ENCODE measurements at regions not wholly inside any gene's neighbourhood (a gene's known extent, or its start where the extent isn't known, plus 50 kb on each side); places are given as distances from the start of the nearest gene placed in this dataset.

DNA sequence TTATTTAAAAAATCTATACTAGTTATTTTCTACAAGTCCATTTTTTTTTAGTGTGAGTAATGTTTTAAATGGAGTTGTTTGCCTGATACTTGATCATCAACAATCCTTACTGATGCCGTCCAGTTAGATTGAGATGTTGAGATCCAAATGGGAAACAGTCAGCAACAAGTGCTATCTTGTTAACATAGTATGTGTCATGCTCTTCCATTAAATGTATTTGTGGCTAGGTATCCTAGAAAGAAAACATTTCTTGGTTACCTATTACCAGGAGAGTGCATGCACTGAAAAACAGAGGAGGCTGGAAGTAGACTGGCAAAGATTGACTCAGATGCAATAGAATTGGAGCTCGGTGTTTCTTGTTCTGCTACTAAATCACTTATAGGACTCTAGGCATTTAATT is 123.4 kb upstream of the MAN2A1 start:
- Histone ChIP-seq H3K27me3 (ENCODE audit: insufficient read depth, poor library complexity, severe bottlenecking) (no peaks in the 10 kb centered on the region), H3K27ac (replicated peaks) (no peak overlapping the region), H3K4me3 (replicated peaks; ENCODE audit: insufficient read depth, low read length) (no peak overlapping the region)
- no peak for DNase-seq (ENCODE audit: low read depth in 1 of 2, low spot score in 1 of 2)
- no peak for TF ChIP-seq POLR2AphosphoS5 (IDR thresholded peaks at IDR 0.05; ENCODE audit: low read depth)
- TF ChIP-seq, protein P1, sequence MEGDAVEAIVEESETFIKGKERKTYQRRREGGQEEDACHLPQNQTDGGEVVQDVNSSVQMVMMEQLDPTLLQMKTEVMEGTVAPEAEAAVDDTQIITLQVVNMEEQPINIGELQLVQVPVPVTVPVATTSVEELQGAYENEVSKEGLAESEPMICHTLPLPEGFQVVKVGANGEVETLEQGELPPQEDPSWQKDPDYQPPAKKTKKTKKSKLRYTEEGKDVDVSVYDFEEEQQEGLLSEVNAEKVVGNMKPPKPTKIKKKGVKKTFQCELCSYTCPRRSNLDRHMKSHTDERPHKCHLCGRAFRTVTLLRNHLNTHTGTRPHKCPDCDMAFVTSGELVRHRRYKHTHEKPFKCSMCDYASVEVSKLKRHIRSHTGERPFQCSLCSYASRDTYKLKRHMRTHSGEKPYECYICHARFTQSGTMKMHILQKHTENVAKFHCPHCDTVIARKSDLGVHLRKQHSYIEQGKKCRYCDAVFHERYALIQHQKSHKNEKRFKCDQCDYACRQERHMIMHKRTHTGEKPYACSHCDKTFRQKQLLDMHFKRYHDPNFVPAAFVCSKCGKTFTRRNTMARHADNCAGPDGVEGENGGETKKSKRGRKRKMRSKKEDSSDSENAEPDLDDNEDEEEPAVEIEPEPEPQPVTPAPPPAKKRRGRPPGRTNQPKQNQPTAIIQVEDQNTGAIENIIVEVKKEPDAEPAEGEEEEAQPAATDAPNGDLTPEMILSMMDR (IDR thresholded peaks at IDR 0.05; ENCODE audit: insufficient read depth, low read length), result no peak
- TF ChIP-seq, protein P2, sequence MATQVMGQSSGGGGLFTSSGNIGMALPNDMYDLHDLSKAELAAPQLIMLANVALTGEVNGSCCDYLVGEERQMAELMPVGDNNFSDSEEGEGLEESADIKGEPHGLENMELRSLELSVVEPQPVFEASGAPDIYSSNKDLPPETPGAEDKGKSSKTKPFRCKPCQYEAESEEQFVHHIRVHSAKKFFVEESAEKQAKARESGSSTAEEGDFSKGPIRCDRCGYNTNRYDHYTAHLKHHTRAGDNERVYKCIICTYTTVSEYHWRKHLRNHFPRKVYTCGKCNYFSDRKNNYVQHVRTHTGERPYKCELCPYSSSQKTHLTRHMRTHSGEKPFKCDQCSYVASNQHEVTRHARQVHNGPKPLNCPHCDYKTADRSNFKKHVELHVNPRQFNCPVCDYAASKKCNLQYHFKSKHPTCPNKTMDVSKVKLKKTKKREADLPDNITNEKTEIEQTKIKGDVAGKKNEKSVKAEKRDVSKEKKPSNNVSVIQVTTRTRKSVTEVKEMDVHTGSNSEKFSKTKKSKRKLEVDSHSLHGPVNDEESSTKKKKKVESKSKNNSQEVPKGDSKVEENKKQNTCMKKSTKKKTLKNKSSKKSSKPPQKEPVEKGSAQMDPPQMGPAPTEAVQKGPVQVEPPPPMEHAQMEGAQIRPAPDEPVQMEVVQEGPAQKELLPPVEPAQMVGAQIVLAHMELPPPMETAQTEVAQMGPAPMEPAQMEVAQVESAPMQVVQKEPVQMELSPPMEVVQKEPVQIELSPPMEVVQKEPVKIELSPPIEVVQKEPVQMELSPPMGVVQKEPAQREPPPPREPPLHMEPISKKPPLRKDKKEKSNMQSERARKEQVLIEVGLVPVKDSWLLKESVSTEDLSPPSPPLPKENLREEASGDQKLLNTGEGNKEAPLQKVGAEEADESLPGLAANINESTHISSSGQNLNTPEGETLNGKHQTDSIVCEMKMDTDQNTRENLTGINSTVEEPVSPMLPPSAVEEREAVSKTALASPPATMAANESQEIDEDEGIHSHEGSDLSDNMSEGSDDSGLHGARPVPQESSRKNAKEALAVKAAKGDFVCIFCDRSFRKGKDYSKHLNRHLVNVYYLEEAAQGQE (IDR thresholded peaks at IDR 0.05; ENCODE audit: insufficient replicate concordance, low read depth), result no peak
- no peak for TF ChIP-seq SPI1 (IDR thresholded peaks at IDR 0.05; ENCODE audit: borderline replicate concordance, low read depth)
- TF ChIP-seq GABPA (IDR thresholded peaks at IDR 0.05; ENCODE audit: low read depth), result no peak

DNA sequence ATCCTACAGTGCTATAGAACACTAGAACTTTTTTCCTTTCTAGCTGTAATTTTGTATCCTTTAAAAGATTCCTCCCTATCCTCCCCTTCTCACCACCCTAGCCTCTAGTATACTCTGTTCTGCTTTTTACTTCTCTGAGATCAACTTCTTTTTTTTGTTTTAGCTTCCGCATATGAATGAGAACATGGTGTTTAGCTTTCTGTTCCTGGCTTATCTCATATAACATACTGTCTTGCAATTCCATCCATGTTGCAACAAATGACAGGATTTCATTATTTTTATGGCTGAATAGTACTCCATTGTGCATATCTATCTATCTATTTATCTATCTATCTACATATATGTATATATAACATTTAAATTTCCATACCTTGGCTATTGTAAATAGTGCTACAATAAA is 126.0 kb upstream of the MAN2A1 start:
- TF ChIP-seq SPI1 (IDR thresholded peaks at IDR 0.05; ENCODE audit: borderline replicate concordance, low read depth), result peak; percentile 46; the same call in 1 of the 2 replicates
- no peak for TF ChIP-seq POLR2AphosphoS5 (IDR thresholded peaks at IDR 0.05; ENCODE audit: low read depth)

DNA sequence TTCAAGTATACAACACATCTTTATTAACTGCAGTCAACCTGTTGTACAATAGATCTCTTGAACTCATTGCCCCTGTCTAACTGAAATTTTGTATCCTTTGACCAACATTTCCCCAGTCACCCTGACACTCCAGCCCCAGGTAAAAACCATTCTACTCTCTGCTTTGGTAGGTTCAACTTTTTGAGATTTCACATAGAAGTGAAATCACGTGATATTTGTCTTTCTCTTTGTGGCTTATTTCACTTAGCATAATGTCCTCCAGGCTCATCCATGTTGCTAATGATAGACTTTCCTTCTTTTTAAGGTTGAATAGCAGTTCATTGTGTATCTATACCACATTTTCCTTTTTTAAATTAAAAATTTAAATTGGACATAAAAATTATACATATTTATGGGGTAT is 126.5 kb upstream of the MAN2A1 start:
- H3K4me3 ChIP-seq (replicated peaks; ENCODE audit: insufficient read depth, low read length), result no peak overlapping the region
- TF ChIP-seq GABPA (IDR thresholded peaks at IDR 0.05; ENCODE audit: low read depth), result no peak
- no peak for TF ChIP-seq POLR2AphosphoS5 (IDR thresholded peaks at IDR 0.05; ENCODE audit: low read depth)
- TF ChIP-seq, protein P1 (IDR thresholded peaks at IDR 0.05; ENCODE audit: insufficient read depth, low read length), result no peak
- TF ChIP-seq, protein P2 (IDR thresholded peaks at IDR 0.05; ENCODE audit: insufficient replicate concordance, low read depth), result no peak
- DNase-seq (ENCODE audit: low read depth in 1 of 2, low spot score in 1 of 2), result no peak
- no peaks in the 10 kb centered on the region for H3K27me3 ChIP-seq (ENCODE audit: insufficient read depth, poor library complexity, severe bottlenecking)
- H3K27ac ChIP-seq (replicated peaks), result no peak overlapping the region

More for the DNA sequence above, 126.0 kb upstream of the MAN2A1 start:
- no peaks in the 10 kb centered on the region for H3K27me3 ChIP-seq (ENCODE audit: insufficient read depth, poor library complexity, severe bottlenecking)
- no peak overlapping the region for H3K4me3 ChIP-seq (replicated peaks; ENCODE audit: insufficient read depth, low read length)
- peak in 1 of 2 experiments; percentile 1 for DNase-seq (ENCODE audit: low read depth in 1 of 2, low spot score in 1 of 2)
- H3K27ac ChIP-seq (replicated peaks), result no peak overlapping the region

DNA sequence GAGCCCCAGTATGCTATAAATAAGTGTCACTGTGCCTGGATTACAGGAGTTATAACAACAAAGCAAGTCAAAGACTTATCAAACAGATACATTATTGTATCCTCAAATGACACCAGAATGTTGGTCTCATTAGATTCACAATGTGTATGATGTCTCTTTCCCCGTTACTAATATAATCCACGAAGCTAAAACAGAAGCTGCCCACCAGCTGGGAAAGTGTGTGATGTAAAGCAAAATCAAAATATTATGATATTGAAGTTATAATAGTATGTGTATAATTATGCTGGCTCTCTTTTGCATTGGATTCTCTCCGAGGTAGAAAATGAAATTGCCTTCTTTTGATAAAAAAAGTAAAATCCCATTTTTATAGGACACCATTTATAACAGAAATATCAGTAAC is 127.3 kb upstream of the MAN2A1 start:
- no peak for DNase-seq (ENCODE audit: low read depth in 1 of 2, low spot score in 1 of 2)
- Histone ChIP-seq H3K4me3 (replicated peaks; ENCODE audit: insufficient read depth, low read length) (no peak overlapping the region), H3K27ac (replicated peaks) (no peak overlapping the region), H3K27me3 (ENCODE audit: insufficient read depth, poor library complexity, severe bottlenecking) (no peaks in the 10 kb centered on the region)
- TF ChIP-seq, protein P2 (IDR thresholded peaks at IDR 0.05; ENCODE audit: insufficient replicate concordance, low read depth), result no peak
- TF ChIP-seq, protein P1 (IDR thresholded peaks at IDR 0.05; ENCODE audit: insufficient read depth, low read length), result no peak
- TF ChIP-seq GABPA (IDR thresholded peaks at IDR 0.05; ENCODE audit: low read depth) (no peak), POLR2AphosphoS5 (IDR thresholded peaks at IDR 0.05; ENCODE audit: low read depth) (no peak), SPI1 (IDR thresholded peaks at IDR 0.05; ENCODE audit: borderline replicate concordance, low read depth) (no peak)

Data from HL-60 (cell line).